Endodermal cell (in vitro differentiated cells): ENCODE measurements at regions not wholly inside any gene's neighbourhood (a gene's known extent, or its start where the extent isn't known, plus 50 kb on each side); places are given as distances from the start of the nearest gene placed in this dataset.

Source experiments
- DNase-seq: peaks from one replicate; pipeline ENCODE4 v3.0.0-alpha.2; 2017
- H3K27ac ChIP-seq: 2 replicates; pipeline ENCODE4 v1.5.1; 2013; ENCODE audit warnings: mild to moderate bottlenecking, low read depth, low read length, moderate library complexity
- H3K27me3 ChIP-seq: 2 replicates; pipeline ENCODE4 v1.6.1; 2013; ENCODE audit warnings: mild to moderate bottlenecking, low read length, moderate library complexity; ENCODE audit not compliant: insufficient read depth, control insufficient read depth, poor library complexity, severe bottlenecking
- H3K36me3 ChIP-seq: 2 replicates; pipeline ENCODE4 v1.7.0; 2013; ENCODE audit warnings: mild to moderate bottlenecking, low read length, moderate library complexity; ENCODE audit not compliant: control insufficient read depth, insufficient read depth
- H3K4me1 ChIP-seq: one replicate; pipeline ENCODE4 v1.7.0; 2013; ENCODE audit warnings: low read length; ENCODE audit not compliant: control insufficient read depth, insufficient read depth
- H3K4me3 ChIP-seq: 2 replicates; pipeline ENCODE4 v1.5.1; 2013; ENCODE audit warnings: mild to moderate bottlenecking, low read length, moderate library complexity
- H3K9ac ChIP-seq: 2 replicates; pipeline ENCODE4 v1.6.1; 2013; ENCODE audit warnings: mild to moderate bottlenecking, low read length, moderate library complexity; ENCODE audit not compliant: poor library complexity, severe bottlenecking; ENCODE audit errors: extremely low read depth
- H3K9me3 ChIP-seq: 2 replicates; pipeline ENCODE4 v1.6.1; 2013; ENCODE audit warnings: mild to moderate bottlenecking, low read length, moderate library complexity; ENCODE audit not compliant: control insufficient read depth
- H3K27ac Mint-ChIP-seq: 2 replicates; pipeline ENCODE4 v1.8.0; 2020; ENCODE audit warnings: mixed read lengths
- H3K27me3 Mint-ChIP-seq: 2 replicates; pipeline ENCODE4 v1.8.0; 2021; ENCODE audit warnings: mild to moderate bottlenecking, mixed read lengths; ENCODE audit not compliant: insufficient read depth
- H3K36me3 Mint-ChIP-seq: 2 replicates; pipeline ENCODE4 v1.8.0; 2020; ENCODE audit warnings: low read depth, mixed read lengths
- H3K4me1 Mint-ChIP-seq: 2 replicates; pipeline ENCODE4 v1.8.0; 2020; ENCODE audit warnings: mixed read lengths
- H3K4me3 Mint-ChIP-seq: 2 replicates; pipeline ENCODE4 v1.8.0; 2020; ENCODE audit warnings: mild to moderate bottlenecking, moderate library complexity, mixed read lengths
- H3K9me3 Mint-ChIP-seq: 2 replicates; pipeline ENCODE4 v1.8.0; 2020; ENCODE audit warnings: mild to moderate bottlenecking, mixed read lengths
- CTCF ChIP-seq: fragments of 200-600 bp; sonication (generic); conservative IDR thresholded peaks from 2 replicates; pipeline ENCODE4 v1.5.0; 2021; ENCODE audit warnings: antibody characterized with exemption, mild to moderate bottlenecking
- WGBS, 2 experiments: methylation state at CpG; one replicate each; pipeline versions ENCODE4 v1.1.5 to v1.1.7; 2013; ENCODE audit warnings: missing lambda C conversion rate in 2 of 2, mixed read lengths in 1 of 2; ENCODE audit not compliant: insufficient coverage in 1 of 2, insufficient read length in 1 of 2; 5-methylcytosine and 5-hydroxymethylcytosine counted together

GRCh38 chr4:3861720-3862639 is 95.8 kb downstream of the ADRA2C start:
- Histone ChIP-seq H3K27ac (no peak overlapping the region), H3K4me3 (peak overlapping the region; percentile 74), H3K36me3 (no peaks in the 10 kb centered on the region), H3K9ac (no peak overlapping the region), H3K9me3 (no peaks in the 10 kb centered on the region), H3K4me1 (no peaks in the 10 kb centered on the region), H3K27me3 (no peaks in the 10 kb centered on the region)
- no peak for TF ChIP-seq CTCF
- Mint-ChIP-seq H3K36me3 (no peaks in the 10 kb centered on the region), H3K9me3 (no peaks in the 10 kb centered on the region), H3K27me3 (peaks cover 5% of the 10 kb centered on the region), H3K4me1 (peaks cover 5% of the 10 kb centered on the region), H3K4me3 (no peak overlapping the region), H3K27ac (no peak overlapping the region)
- WGBS, 2 experiments, result 60 to 64% methylated on average over 14 of the region's 14 CpGs
- DNase-seq, result no peak

DNA sequence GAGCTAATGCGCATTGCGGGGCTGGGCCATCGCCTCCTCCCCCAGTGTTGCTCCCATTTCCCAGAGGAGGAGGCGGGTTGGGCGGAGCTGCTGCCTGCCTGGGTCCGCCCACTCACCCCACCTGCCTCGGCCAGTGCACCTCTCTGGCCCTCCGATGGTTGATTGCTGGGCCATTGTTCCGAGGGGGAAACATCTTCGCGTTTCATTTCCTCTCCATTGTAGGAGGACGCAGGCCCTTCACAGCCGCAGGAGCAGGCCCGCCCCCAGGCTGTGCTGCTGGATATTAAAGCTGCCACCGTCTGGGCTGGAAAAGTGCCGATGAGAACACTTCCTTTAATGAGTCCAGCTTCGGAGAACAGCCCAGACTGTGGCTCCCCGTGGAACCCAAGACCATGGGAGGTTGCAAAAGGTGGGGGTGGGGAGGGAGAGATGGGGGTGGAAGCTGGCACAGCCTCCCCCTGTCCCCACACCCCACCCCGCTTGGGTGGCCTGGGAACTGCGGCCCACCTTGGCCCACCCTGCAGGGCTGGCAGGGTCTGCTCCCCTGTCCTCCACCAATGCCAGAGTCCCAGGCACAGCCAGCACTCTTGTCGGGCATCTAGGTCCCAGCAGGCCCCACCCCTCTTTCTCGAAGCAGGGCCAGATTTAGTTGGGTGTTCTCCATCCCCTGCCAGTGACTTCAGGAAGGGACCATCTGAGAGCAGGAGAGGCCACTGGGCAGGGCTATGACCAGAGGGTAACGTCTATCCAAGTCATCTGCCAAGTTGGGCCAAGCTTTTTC is 96.6 kb downstream of the ADRA2C start:
- Histone ChIP-seq H3K27ac (no peak overlapping the region), H3K36me3 (no peaks in the 10 kb centered on the region), H3K4me1 (no peaks in the 10 kb centered on the region), H3K9ac (no peak overlapping the region), H3K4me3 (peak overlapping the region; percentile 74), H3K9me3 (no peaks in the 10 kb centered on the region), H3K27me3 (no peaks in the 10 kb centered on the region)
- Mint-ChIP-seq H3K9me3 (no peaks in the 10 kb centered on the region), H3K36me3 (no peaks in the 10 kb centered on the region), H3K27ac (no peak overlapping the region), H3K27me3 (peaks cover 8% of the 10 kb centered on the region), H3K4me3 (no peak overlapping the region), H3K4me1 (peaks cover 5% of the 10 kb centered on the region)
- no peak for TF ChIP-seq CTCF
- DNase-seq, result peak; percentile 97
- WGBS, 2 experiments, result 30 to 39% methylated on average over 9 to 23 of the region's 23 CpGs

GRCh38 chr4:3863841-3864741 is 97.9 kb downstream of the ADRA2C start:
- no peaks in the 10 kb centered on the region for H3K36me3 ChIP-seq
- WGBS, 2 experiments, result 90% methylated on average over 24 to 33 of the region's 33 CpGs
- peaks cover 5% of the 10 kb centered on the region for H3K4me1 Mint-ChIP-seq
- H3K27ac Mint-ChIP-seq, result no peak overlapping the region
- H3K4me3 ChIP-seq, result no peak overlapping the region
- peaks cover 2% of the 10 kb centered on the region for H3K9me3 Mint-ChIP-seq
- H3K27me3 Mint-ChIP-seq, result peaks cover 13% of the 10 kb centered on the region
- H3K27me3 ChIP-seq, result no peaks in the 10 kb centered on the region
- no peak overlapping the region for H3K4me3 Mint-ChIP-seq
- no peaks in the 10 kb centered on the region for H3K36me3 Mint-ChIP-seq
- H3K9me3 ChIP-seq, result no peaks in the 10 kb centered on the region
- no peak overlapping the region for H3K27ac ChIP-seq
- TF ChIP-seq CTCF, result no peak
- H3K9ac ChIP-seq, result no peak overlapping the region
- DNase-seq, result peak; percentile 48
- H3K4me1 ChIP-seq, result no peaks in the 10 kb centered on the region
